ENCODE measurements at regions not wholly inside any gene's neighbourhood (a gene's known extent, or its start where the extent isn't known, plus 50 kb on each side); places are given as distances from the start of the nearest gene placed in this dataset.
"Not testable (repeated sequence)": the region's sequence is repeated elsewhere in the genome, so short reads cannot be mapped to it uniquely, and the experiment has no call there.

- peaks cover 2% of the 10 kb centered on the region for H3K4me1 ChIP-seq
- no TSS peak for BruUV-seq (replicated peaks)
- H3K36me3 Mint-ChIP-seq (ENCODE audit: insufficient read depth, unreplicated experiment), result peaks cover 70% of the 10 kb centered on the region
- peaks cover 29% of the 10 kb centered on the region for H3K4me1 Mint-ChIP-seq (ENCODE audit: low read depth, unreplicated experiment)
- POLR2A ChIA-PET, result no interaction called here
- peaks cover 10% of the 10 kb centered on the region for H3K9me3 Mint-ChIP-seq (ENCODE audit: unreplicated experiment)
- H3K9me3 ChIP-seq, result no peaks in the 10 kb centered on the region
- CTCF ChIA-PET, result no interaction called here
- H3K4me3 Mint-ChIP-seq (ENCODE audit: unreplicated experiment), result no peak overlapping the region
- H3K4me3 ChIP-seq (ENCODE audit: low read depth, low read length), result no peak overlapping the region
- H3K27me3 Mint-ChIP-seq (ENCODE audit: insufficient read depth, unreplicated experiment), result no peaks in the 10 kb centered on the region
- intact Hi-C loops (cut with micrococcal nuclease; ENCODE audit: unreplicated experiment), result no loop called here
- no peak for DNase-seq
- no peak overlapping the region for H3K27ac Mint-ChIP-seq (ENCODE audit: unreplicated experiment)
- no peaks in the 10 kb centered on the region for H3K27me3 ChIP-seq (replicated peaks; ENCODE audit: control insufficient read depth, insufficient read depth, low read length)
- no peak for TF ChIP-seq CTCF (IDR thresholded peaks at IDR 0.05; ENCODE audit: insufficient read depth in 1 of 2, low read depth in 1 of 2, low read length in 1 of 2, severe bottlenecking in 1 of 2, unreplicated experiment in 1 of 2)
- H3K36me3 ChIP-seq (ENCODE audit: control insufficient read depth, insufficient read depth, low read length), result peaks cover 5% of the 10 kb centered on the region
These were observed 81.7 kb upstream of the UMPS start for GRCh38 chr3:124648551-124648950.

GRCh38 chr3:124650798-124651197, 79.5 kb upstream of the UMPS start:
- intact Hi-C loops (cut with micrococcal nuclease; ENCODE audit: unreplicated experiment), result no loop called here
- Histone ChIP-seq H3K36me3 (ENCODE audit: control insufficient read depth, insufficient read depth, low read length) (peaks cover 5% of the 10 kb centered on the region), H3K27me3 (replicated peaks; ENCODE audit: control insufficient read depth, insufficient read depth, low read length) (no peaks in the 10 kb centered on the region), H3K4me1 (peaks cover 11% of the 10 kb centered on the region), H3K9me3 (no peaks in the 10 kb centered on the region), H3K4me3 (ENCODE audit: low read depth, low read length) (no peak overlapping the region)
- no peak for TF ChIP-seq CTCF (IDR thresholded peaks at IDR 0.05; ENCODE audit: insufficient read depth in 1 of 2, low read depth in 1 of 2, low read length in 1 of 2, severe bottlenecking in 1 of 2, unreplicated experiment in 1 of 2)
- Mint-ChIP-seq H3K36me3 (ENCODE audit: insufficient read depth, unreplicated experiment) (peaks cover 65% of the 10 kb centered on the region), H3K4me3 (ENCODE audit: unreplicated experiment) (no peak overlapping the region), H3K4me1 (ENCODE audit: low read depth, unreplicated experiment) (peaks cover 22% of the 10 kb centered on the region), H3K27ac (ENCODE audit: unreplicated experiment) (no peak overlapping the region), H3K27me3 (ENCODE audit: insufficient read depth, unreplicated experiment) (no peaks in the 10 kb centered on the region), H3K9me3 (ENCODE audit: unreplicated experiment) (peaks cover 2% of the 10 kb centered on the region)
- no peak for DNase-seq
- CTCF ChIA-PET, result no interaction called here
- BruUV-seq (replicated peaks), result no TSS peak
- POLR2A ChIA-PET, result no interaction called here

- Mint-ChIP-seq H3K36me3 (ENCODE audit: insufficient read depth, unreplicated experiment) (peaks cover 66% of the 10 kb centered on the region), H3K4me1 (ENCODE audit: low read depth, unreplicated experiment) (peaks cover 17% of the 10 kb centered on the region)
- CTCF ChIA-PET, result interaction anchor here (0.7 kb wide), 1 partner anchor 39 kb away, joined by 4 read pairs; no protein-coding TSS in a partner anchor
- DNase-seq; H3K27me3 ChIP-seq (replicated peaks; ENCODE audit: control insufficient read depth, insufficient read depth, low read length); H3K9me3 Mint-ChIP-seq (ENCODE audit: unreplicated experiment); H3K9me3 ChIP-seq; POLR2A ChIA-PET; H3K27ac Mint-ChIP-seq (ENCODE audit: unreplicated experiment); H3K36me3 ChIP-seq (ENCODE audit: control insufficient read depth, insufficient read depth, low read length); BruUV-seq (replicated peaks); intact Hi-C loops (cut with micrococcal nuclease; ENCODE audit: unreplicated experiment); H3K4me3 ChIP-seq (ENCODE audit: low read depth, low read length); H3K27me3 Mint-ChIP-seq (ENCODE audit: insufficient read depth, unreplicated experiment); H3K4me3 Mint-ChIP-seq (ENCODE audit: unreplicated experiment): not testable (repeated sequence)
- H3K4me1 ChIP-seq, result peaks cover 11% of the 10 kb centered on the region
These were observed 78.8 kb upstream of the UMPS start for GRCh38 chr3:124651416-124651815.

GRCh38 chr3:124652009-124652408, 78.2 kb upstream of the UMPS start:
- intact Hi-C loops (cut with micrococcal nuclease; ENCODE audit: unreplicated experiment), result no loop called here
- POLR2A ChIA-PET, result no interaction called here
- H3K36me3 ChIP-seq (ENCODE audit: control insufficient read depth, insufficient read depth, low read length), result peaks cover 4% of the 10 kb centered on the region
- Mint-ChIP-seq H3K36me3 (ENCODE audit: insufficient read depth, unreplicated experiment) (peaks cover 70% of the 10 kb centered on the region), H3K4me3 (ENCODE audit: unreplicated experiment) (no peak overlapping the region), H3K27me3 (ENCODE audit: insufficient read depth, unreplicated experiment) (no peaks in the 10 kb centered on the region), H3K27ac (ENCODE audit: unreplicated experiment) (no peak overlapping the region), H3K4me1 (ENCODE audit: low read depth, unreplicated experiment) (peaks cover 16% of the 10 kb centered on the region), H3K9me3 (ENCODE audit: unreplicated experiment) (no peaks in the 10 kb centered on the region)
- H3K4me1 ChIP-seq, result peaks cover 11% of the 10 kb centered on the region
- TF ChIP-seq CTCF (IDR thresholded peaks at IDR 0.05; ENCODE audit: insufficient read depth in 1 of 2, low read depth in 1 of 2, low read length in 1 of 2, severe bottlenecking in 1 of 2, unreplicated experiment in 1 of 2), result no peak
- no peaks in the 10 kb centered on the region for H3K9me3 ChIP-seq
- CTCF ChIA-PET, result interaction anchor here (0.7 to 0.8 kb wide), 2 partner anchors 12 to 39 kb away, joined by 3 to 4 read pairs; no protein-coding TSS in a partner anchor
- DNase-seq, result no peak
- H3K4me3 ChIP-seq (ENCODE audit: low read depth, low read length), result no peak overlapping the region
- no peaks in the 10 kb centered on the region for H3K27me3 ChIP-seq (replicated peaks; ENCODE audit: control insufficient read depth, insufficient read depth, low read length)
- BruUV-seq (replicated peaks), result no TSS peak
